GM18520 (cell line): ENCODE measurements at regions not wholly inside any gene's neighbourhood (a gene's known extent, or its start where the extent isn't known, plus 50 kb on each side); places are given as distances from the start of the nearest gene placed in this dataset.
"Not testable (repeated sequence)": the region's sequence is repeated elsewhere in the genome, so short reads cannot be mapped to it uniquely, and the experiment has no call there.

Experiments used
- ATAC-seq: cut with Tn5 transposase; IDR thresholded peaks from one replicate; pipeline ENCODE4 v1.9.1; 2021; ENCODE audit not compliant: unreplicated experiment

DNA sequence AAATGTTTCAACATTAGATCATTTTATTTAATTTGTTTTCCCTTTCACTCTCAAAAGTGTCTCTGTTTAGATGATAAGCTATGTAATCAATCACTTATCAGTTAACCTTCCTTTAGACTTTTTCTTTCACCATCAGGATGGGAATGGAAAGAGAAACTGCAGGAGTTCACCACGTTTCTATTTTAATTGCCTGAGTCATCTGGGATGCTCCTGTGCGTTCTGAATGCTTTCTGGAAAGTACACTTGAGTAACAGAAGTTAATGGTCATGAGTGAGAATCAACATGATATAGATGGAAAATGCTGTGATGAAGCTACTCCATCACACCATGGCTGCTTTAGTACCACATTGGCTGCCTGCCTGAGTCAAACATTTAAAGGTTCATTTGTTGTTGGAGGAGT, 783.3 kb upstream of the CDH9 start:
- ATAC-seq: no peak

DNA sequence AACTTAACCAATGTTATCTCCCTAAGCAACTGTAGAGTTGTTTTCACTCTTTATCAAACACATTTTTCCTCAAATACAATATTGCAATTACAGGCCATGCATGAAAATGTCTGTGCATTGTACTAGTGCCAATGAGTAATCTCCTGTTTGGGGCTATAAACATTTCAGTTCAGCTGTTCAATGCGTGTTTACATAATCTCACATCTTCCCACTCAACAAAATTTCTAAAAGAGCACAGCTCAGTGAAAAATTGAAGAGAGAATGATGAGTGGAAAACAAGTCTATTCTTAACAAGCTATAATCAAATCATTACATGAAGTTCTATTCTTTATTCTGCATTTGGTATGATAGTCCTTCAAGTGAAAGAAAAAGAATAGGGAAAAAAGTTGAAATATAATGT, 780.5 kb upstream of the CDH9 start:
- ATAC-seq: no peak

DNA sequence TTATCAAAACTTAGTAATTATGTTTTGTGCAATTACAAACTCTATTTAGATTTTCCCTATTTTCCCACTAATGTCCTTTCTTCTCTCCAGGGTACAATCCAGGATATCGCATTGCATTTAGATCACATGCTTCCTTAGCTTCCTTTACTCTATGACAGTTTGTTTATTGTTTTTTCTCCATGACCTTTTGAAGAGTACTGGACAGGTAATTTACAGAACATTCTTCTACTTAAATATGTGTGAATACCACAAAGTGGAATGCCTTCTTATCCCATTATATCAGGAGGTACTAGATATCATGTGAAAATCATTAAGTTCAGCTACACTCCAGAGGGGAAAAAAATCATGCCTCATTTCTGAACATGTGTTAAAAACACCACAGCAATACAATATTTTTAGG, 776.6 kb upstream of the CDH9 start:
- ATAC-seq: no peak

DNA sequence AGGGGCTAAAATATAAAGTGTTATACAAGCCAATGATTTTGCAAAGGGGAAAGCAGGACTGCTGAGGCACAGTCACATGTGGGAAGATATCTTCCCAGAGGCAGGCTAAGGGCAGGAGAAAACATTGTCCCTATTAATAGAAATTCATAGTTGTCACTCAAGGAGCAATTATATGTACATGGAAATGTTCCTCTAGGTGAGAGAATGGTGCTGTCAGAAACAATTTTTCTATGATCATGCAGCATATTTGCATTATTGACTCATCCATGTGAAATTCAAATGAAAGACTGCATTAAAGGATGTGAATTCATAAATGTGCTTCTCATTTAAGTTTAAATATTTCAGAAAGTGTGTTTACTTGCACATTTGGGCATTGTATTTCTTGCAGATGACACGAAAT, 775.9 kb upstream of the CDH9 start:
- no peak for ATAC-seq

DNA sequence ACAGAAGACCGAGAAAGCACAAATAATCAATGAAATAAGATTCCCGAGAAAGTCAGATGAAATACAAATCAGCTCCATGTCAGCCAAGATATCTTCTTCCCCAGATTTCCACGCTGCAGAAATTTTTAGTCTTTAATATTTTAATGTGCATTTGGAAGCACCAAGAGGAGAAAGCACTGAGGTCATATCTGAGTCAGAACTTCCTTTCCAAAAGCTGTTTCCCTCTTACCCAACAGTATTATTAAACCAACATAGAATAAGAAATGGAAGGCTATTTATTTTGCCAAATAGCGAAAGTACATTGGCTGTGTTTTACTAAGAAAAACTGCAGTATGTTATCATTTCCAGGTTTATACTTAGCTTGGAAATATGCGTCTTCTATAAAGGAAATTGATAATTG, 772.1 kb upstream of the CDH9 start:
- no peak for ATAC-seq

DNA sequence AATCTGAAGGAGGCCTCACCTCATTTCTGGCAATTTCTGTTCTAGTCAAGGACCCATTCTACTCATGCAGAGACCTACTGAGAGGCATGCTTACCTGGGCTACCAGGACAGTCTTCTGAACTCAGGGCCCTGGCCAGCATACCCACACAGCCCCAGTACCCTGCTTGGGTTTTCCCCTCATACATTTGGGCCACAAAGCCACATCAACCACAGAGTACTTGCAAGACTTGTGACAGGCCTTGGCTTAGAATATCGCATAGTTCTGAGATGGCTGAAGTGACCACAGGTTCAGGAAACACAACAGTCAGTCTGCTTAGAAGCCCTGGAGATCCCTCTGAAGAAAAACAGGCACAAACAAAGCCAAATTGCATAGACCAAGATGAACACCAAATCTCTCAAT, 758.8 kb upstream of the CDH9 start:
- ATAC-seq: no peak

DNA sequence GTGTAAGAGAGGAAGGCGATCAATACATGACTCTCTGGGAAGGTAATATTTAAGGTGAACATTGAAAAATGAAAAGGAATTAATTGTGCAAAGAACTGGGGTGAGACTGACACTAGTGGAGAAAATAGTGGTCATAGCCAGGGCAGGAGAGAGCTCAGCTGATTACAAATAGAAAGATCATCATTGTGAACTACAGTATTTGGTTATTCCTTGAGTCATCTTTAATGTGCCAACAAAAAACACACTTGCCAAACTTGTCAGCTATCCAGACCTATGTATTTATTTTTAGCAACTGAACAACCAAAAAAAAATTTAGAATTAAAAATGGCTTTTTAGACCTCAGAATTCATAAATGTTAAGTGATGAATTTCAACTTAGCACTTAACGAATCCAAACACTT, 749.8 kb upstream of the CDH9 start:
- ATAC-seq: no peak

DNA sequence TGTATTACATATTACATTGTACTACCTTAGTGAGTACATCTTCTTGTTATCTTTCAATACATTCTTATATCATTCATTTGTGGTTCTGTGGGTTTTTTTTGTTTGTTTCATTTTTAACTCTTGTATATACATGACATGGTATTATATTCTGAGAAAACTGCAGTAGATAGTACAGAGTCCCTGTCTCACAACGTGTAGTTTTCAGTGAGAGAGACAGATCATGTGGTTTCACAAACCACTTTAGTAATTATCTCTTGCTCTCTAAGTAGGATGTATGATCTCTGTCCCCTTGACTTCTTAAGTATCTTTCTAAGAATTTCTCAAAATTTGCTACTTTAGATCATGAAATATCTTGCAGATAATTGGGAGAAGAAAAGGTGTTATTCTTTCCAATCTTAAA, 745.9 kb upstream of the CDH9 start:
- no peak for ATAC-seq

DNA sequence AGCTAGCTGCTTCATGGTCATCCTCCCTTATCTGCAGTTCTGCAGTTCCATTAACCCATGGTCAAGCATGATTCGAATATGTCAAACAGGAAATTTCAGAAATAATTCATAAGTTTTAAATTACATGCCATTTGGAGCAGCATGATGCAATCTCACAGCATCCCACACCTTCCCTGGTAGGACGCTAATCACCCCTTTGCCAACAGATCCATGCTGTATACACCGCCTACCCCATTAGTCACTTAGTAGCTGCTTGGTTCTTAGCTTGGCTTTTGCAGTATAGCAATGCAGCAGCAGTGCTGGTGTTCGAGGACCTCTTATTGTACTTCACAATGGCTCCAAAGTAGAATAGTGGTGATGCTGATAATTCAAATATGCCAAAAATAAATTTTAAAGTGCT, 739.7 kb upstream of the CDH9 start:
- no peak for ATAC-seq

DNA sequence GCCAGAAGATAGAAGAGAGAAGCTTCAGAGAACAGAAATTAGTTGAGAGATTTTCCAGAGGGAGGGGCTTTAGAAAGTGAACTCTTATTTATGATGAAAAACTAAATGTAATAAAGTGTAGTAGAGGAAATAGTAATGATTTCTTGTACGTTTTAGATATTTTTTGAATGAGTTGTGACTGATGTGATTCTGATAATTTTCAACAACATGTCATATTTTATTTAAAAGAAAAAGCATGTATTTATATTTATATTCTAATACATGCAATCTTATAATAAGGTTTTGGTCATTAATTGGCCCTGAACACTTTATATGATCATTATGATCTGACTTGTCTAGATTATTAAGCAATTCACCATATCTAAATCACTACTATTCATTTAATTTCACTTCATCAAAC, 735.2 kb upstream of the CDH9 start:
- no peak for ATAC-seq

DNA sequence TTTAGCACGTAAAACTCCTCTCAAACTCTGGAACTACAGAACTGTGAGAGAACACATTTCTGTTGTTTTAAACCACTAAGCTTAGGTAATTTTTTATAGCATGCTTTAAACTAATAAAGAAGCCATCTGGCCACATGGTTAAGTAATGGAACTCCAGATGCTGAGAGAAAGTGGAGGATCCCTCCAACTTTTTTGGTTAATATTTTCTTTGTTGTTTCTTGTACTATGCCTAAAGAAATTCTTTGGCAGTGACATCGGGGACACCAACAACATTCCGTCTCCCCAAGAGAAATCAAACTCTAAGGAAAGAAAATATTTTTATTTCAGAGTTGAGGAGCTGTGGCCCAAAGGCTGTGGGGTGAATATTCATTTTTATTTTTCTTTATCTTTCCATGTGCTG, 734.8 kb upstream of the CDH9 start:
- ATAC-seq: no peak

DNA sequence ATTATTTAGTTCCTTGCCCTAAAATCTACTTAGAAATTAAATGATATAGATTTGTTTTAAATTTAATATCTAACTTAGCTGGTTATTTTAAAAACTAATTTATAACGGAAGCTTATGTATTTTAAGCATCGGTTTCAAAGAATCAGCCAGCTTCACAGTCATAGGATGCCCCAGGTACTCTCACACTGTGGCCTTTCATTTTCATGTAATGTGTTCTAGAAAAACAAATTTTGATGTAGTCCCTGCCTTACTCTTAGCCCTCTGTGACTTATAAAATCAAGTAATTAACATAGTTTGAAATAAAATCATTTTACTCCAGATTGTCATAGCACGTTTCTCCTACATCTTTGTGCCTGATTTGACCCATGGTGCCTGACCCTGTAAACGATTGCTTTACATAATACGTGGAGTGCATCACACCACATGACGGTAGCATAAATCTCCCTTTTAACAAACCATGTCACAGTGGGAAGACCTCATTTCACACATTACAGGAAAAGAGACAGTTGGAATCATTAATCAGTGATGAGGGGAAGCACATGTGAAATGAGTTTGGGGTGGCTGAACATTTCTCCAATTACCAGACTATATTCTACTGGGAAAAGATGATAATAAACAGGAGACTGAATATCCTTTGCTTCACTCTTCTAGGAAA, 731.5 kb upstream of the CDH9 start:
- no peak for ATAC-seq

DNA sequence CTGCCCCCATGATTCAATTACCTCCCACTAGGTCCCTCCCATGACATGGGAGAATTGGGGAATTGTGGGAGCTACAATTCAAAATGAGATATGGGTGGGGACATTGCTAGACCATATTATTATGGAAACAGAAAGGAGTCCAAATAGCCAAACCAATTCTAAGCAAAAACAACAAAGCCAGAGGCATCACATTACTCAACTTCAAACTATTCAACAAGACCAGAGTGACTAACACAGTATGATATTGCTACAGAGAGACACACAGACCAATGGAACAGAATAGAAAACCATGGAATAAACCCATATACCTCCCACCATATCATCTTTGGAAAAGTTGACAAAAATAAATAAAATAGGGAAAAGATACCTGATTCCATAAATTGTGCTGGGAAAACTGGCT, 710.5 kb upstream of the CDH9 start:
- no peak for ATAC-seq

DNA sequence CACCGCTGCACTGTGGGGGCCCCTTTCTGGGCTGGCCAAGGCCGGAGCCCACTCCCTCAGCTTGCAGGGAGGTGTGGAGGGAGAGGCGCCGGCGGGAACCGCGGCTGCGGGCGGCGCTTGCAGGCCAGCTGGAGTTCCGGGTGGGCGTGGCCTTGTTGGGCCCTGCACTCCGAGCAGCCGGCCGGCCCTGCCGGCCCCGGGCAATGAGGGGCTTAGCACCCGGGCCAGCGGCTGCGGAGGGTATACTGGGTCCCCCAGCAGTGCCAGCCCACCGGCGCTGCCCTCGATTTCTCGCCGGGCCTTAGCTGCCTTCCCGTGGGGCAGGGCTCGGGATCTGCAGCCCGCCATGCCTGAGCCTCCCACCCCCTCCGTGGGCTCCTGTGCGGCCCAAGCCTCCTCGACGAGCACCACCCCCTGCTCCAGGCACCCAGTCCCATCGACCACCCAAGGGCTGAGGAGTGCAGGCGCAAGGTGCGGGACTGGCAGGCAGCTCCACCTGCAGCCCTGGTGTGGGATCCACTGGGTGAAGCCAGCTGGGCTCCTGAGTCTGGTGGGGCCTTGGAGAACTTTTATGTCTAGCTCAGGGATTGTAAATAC, 705.1 kb upstream of the CDH9 start:
- ATAC-seq: not testable (repeated sequence)

DNA sequence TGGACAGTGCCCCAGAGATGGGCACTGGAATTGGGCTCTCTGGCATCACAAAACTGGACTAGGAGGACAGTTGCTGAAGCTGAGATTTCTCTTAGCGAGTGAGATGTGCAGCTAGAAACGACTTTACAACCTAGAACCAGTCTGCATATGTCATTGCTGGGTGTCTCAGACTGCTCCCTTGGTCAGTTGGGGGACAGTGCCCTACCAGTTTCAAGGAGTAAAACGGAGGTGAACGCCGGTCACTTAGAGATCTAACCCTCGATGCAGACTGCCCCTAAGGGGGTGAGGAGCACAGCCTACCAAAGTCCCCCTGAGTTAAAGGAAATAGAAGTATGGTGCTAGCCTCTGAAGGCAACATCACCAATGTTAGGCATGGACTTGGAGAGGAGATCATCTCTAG, 704.4 kb upstream of the CDH9 start:
- ATAC-seq: no peak

DNA sequence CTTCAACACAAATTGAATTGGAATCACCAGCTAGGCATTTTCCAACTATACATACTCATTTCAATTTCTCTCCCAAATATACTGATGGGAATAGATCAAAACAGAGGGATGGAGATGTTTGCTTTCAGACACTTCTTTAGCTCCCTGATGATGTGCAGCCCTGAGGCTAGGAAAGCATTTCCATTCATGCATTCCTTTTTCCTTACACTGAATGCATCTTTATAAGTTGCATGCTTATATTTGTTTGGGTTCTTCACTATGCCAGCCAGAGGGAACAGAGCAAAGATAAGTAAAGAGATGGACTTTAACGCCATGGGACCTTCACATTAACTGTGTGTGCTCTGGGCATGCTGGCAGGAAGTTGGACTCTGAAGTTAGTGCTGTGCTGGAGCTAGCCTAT, 696.5 kb upstream of the CDH9 start:
- no peak for ATAC-seq

DNA sequence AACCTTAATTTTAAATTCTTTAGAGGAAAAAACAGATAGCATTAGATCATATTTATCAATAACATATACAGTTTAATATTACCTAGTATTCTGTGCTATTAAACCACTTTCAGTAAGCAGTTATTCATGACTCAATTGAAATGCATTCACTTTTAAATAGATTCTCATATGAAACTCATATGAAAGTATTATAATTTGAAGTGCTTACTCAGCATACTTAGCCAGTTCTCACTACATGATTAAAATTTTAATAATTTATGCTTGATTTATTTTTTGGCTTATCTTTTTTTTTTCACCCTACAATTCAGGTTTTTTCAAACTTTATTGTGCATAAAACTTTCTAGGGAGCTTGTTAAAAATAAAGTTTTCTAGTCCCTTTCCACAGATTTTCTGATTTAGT, 694.9 kb upstream of the CDH9 start:
- no peak for ATAC-seq

DNA sequence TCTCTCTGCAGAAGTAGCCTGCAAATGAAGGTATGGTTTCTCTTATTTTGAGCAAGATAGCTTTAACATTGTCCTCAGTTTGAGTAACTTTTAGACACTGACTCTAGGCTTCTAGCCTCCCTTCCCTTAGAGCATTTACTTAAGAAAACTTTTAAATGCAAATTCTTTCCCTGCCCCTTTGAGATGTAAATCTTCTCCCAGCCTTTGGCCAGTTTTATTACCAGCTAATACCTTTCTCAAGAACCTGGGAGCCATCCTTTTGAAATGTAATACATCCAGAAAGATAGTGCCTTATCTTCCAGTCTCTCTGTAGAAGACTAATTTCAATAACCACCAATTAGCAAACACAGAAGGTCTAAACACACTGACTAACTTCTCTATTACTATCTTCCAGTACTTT, 688.9 kb upstream of the CDH9 start:
- no peak for ATAC-seq

DNA sequence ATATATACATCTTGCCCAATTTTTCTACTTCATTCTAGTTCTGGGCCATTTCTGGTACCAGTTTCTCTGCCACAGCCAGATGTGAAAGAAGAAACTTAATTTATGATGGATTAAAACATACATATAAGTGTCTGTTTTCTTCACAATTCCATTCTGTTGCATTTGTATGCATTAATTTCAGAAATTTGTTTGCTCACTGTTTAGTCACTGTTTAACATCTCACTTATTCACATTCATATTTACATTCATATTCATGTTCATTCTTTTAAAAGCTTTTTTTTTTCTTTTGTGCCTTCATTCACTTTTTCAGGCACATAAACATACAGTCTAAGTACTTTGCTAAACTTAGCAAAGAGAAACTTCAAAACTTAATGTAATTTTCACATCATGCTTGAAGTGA, 684.0 kb upstream of the CDH9 start:
- no peak for ATAC-seq

DNA sequence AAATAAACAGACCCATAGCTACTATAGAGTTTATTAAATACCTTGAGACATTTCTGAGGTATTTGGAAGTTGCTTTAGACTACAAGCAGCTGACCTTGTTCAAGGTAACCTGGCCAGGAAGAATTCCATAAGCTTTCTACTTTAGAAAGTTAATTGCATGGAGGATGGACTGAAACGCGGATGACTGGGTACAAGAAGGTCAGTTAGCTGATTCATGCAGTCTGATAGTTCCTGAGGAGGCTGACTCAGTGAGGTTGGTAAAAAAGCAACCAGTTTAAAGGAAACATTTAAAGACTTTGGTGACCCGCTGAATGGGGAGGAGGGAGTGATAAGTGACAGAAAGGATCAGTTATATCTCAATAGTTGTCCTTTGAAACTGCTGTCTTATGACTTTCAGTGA, 670.1 kb upstream of the CDH9 start:
- no peak for ATAC-seq

DNA sequence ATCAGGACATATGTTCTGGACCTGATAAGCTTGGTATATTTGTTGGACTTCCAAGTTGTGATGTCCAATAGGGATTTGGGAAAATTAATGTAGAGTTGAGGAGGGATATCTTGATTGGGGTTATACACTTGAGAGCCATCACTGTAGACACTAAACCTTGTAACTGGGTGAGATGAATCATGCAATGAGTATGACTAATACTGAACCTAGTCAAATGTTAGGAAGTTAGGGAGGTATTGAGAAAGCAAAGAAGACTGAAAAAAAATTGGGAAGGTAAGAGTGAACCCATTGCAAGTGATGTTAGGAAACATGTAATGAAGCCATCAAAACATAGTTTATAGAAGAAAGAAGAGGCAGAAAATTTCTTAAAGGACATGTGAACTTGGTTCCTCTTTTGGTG, 668.4 kb upstream of the CDH9 start:
- no peak for ATAC-seq

DNA sequence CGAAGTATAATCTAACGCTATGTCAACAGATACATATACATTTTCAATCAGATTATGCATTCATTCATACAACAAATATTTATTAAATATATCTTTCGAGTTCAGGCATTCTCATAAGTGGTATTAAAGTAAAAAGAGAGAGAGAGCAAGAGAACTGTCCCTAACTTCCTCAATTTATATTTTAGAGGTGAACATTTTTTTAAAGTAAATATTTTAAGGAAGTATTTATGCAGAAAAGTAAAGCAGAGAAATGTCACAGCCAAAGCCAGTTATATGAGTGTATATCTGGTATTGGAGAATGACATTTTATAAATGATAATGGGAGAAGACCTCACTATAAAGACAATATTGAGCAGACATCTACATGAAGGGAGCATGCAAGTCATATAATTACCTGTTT, 667.3 kb upstream of the CDH9 start:
- ATAC-seq: no peak
